ENCODE measurements at regions not wholly inside any gene's neighbourhood (a gene's known extent, or its start where the extent isn't known, plus 50 kb on each side); places are given as distances from the start of the nearest gene placed in this dataset.
A peak's percentile ranks its signal among the peaks of the same experiment; 100 is the strongest.

GRCh38 chr13:78393286-78394142 is 209.8 kb downstream of the POU4F1 start:
- H3K36me3 ChIP-seq (ENCODE audit: insufficient read depth, low read length), result no peaks in the 10 kb centered on the region
- no peak for DNase-seq (ENCODE audit: low read depth, low spot score)
- H3K27ac ChIP-seq, result no peak overlapping the region
- no peaks in the 10 kb centered on the region for H3K9me3 ChIP-seq (ENCODE audit: low read depth, low read length)
- TF ChIP-seq FOXP2 (optimal IDR thresholded peaks at IDR 0.05; ENCODE audit: control extremely low read depth, extremely low read length, insufficient read depth) (no peak), POLR2AphosphoS5 (IDR thresholded peaks at IDR 0.05; ENCODE audit: borderline replicate concordance, low read depth, low read length) (no peak), EZH2 (IDR thresholded peaks at IDR 0.05) (no peak)
- no peak overlapping the region for H3K4me3 ChIP-seq
- no peak overlapping the region for H3K9ac ChIP-seq (ENCODE audit: insufficient read length)

GRCh38 chr13:78383899-78384298 is 219.5 kb downstream of the POU4F1 start:
- Histone ChIP-seq H3K9ac (ENCODE audit: insufficient read length) (no peak overlapping the region), H3K4me3 (peak overlapping the region; percentile 74), H3K9me3 (ENCODE audit: low read depth, low read length) (no peaks in the 10 kb centered on the region), H3K27ac (peak overlapping the region; percentile 93), H3K36me3 (ENCODE audit: insufficient read depth, low read length) (no peaks in the 10 kb centered on the region)
- TF ChIP-seq FOXP2 (optimal IDR thresholded peaks at IDR 0.05; ENCODE audit: control extremely low read depth, extremely low read length, insufficient read depth), result no peak
- no peak for TF ChIP-seq POLR2AphosphoS5 (IDR thresholded peaks at IDR 0.05; ENCODE audit: borderline replicate concordance, low read depth, low read length)
- TF ChIP-seq EZH2 (IDR thresholded peaks at IDR 0.05), result no peak
- no peak for DNase-seq (ENCODE audit: low read depth, low spot score)

- TF ChIP-seq FOXP2 (optimal IDR thresholded peaks at IDR 0.05; ENCODE audit: control extremely low read depth, extremely low read length, insufficient read depth), result peak; percentile 95
- TF ChIP-seq EZH2 (IDR thresholded peaks at IDR 0.05), result no peak
- peak; percentile 61; the same call in 1 of the 2 replicates for TF ChIP-seq POLR2AphosphoS5 (IDR thresholded peaks at IDR 0.05; ENCODE audit: borderline replicate concordance, low read depth, low read length)
- peak; percentile 87 for DNase-seq (ENCODE audit: low read depth, low spot score)
- Histone ChIP-seq H3K27ac (peak overlapping the region; percentile 93), H3K36me3 (ENCODE audit: insufficient read depth, low read length) (no peaks in the 10 kb centered on the region), H3K9ac (ENCODE audit: insufficient read length) (no peak overlapping the region), H3K4me3 (peak overlapping the region; percentile 74), H3K9me3 (ENCODE audit: low read depth, low read length) (no peaks in the 10 kb centered on the region)
Measured at GRCh38 chr13:78383071-78383484, 220.3 kb downstream of the POU4F1 start.

- no peak overlapping the region for H3K9ac ChIP-seq (ENCODE audit: insufficient read length)
- no peak for DNase-seq (ENCODE audit: low read depth, low spot score)
- peak overlapping the region; percentile 93 for H3K27ac ChIP-seq
- TF ChIP-seq EZH2 (IDR thresholded peaks at IDR 0.05) (no peak), POLR2AphosphoS5 (IDR thresholded peaks at IDR 0.05; ENCODE audit: borderline replicate concordance, low read depth, low read length) (no peak), FOXP2 (optimal IDR thresholded peaks at IDR 0.05; ENCODE audit: control extremely low read depth, extremely low read length, insufficient read depth) (no peak)
- no peaks in the 10 kb centered on the region for H3K9me3 ChIP-seq (ENCODE audit: low read depth, low read length)
- H3K36me3 ChIP-seq (ENCODE audit: insufficient read depth, low read length), result no peaks in the 10 kb centered on the region
- H3K4me3 ChIP-seq, result peak overlapping the region; percentile 74
Measured at GRCh38 chr13:78382491-78382890, 220.9 kb downstream of the POU4F1 start.

- Histone ChIP-seq H3K9ac (ENCODE audit: insufficient read length) (no peak overlapping the region), H3K36me3 (ENCODE audit: insufficient read depth, low read length) (no peaks in the 10 kb centered on the region), H3K9me3 (ENCODE audit: low read depth, low read length) (no peaks in the 10 kb centered on the region), H3K27ac (no peak overlapping the region), H3K4me3 (no peak overlapping the region)
- no peak for TF ChIP-seq EZH2 (IDR thresholded peaks at IDR 0.05)
- no peak for TF ChIP-seq FOXP2 (optimal IDR thresholded peaks at IDR 0.05; ENCODE audit: control extremely low read depth, extremely low read length, insufficient read depth)
- TF ChIP-seq POLR2AphosphoS5 (IDR thresholded peaks at IDR 0.05; ENCODE audit: borderline replicate concordance, low read depth, low read length), result no peak
- DNase-seq (ENCODE audit: low read depth, low spot score), result no peak
Measured at GRCh38 chr13:78376822-78377221, 226.5 kb downstream of the POU4F1 start.

- H3K27ac ChIP-seq, result no peak overlapping the region
- no peak overlapping the region for H3K9ac ChIP-seq (ENCODE audit: insufficient read length)
- H3K4me3 ChIP-seq, result no peak overlapping the region
- DNase-seq (ENCODE audit: low read depth, low spot score), result no peak
- TF ChIP-seq FOXP2 (optimal IDR thresholded peaks at IDR 0.05; ENCODE audit: control extremely low read depth, extremely low read length, insufficient read depth), result peak; percentile 70
- TF ChIP-seq POLR2AphosphoS5 (IDR thresholded peaks at IDR 0.05; ENCODE audit: borderline replicate concordance, low read depth, low read length), result no peak
- no peaks in the 10 kb centered on the region for H3K9me3 ChIP-seq (ENCODE audit: low read depth, low read length)
- no peaks in the 10 kb centered on the region for H3K36me3 ChIP-seq (ENCODE audit: insufficient read depth, low read length)
Measured at GRCh38 chr13:78376033-78376432, 227.3 kb downstream of the POU4F1 start.

GRCh38 chr13:78372581-78372980 is 230.8 kb downstream of the POU4F1 start:
- DNase-seq (ENCODE audit: low read depth, low spot score), result peak; percentile 35
- Histone ChIP-seq H3K9ac (ENCODE audit: insufficient read length) (no peak overlapping the region), H3K27ac (no peak overlapping the region), H3K4me3 (no peak overlapping the region), H3K36me3 (ENCODE audit: insufficient read depth, low read length) (no peaks in the 10 kb centered on the region), H3K9me3 (ENCODE audit: low read depth, low read length) (no peaks in the 10 kb centered on the region)
- TF ChIP-seq FOXP2 (optimal IDR thresholded peaks at IDR 0.05; ENCODE audit: control extremely low read depth, extremely low read length, insufficient read depth) (no peak), EZH2 (IDR thresholded peaks at IDR 0.05) (no peak), POLR2AphosphoS5 (IDR thresholded peaks at IDR 0.05; ENCODE audit: borderline replicate concordance, low read depth, low read length) (no peak)

- DNase-seq (ENCODE audit: low read depth, low spot score), result no peak
- TF ChIP-seq POLR2AphosphoS5 (IDR thresholded peaks at IDR 0.05; ENCODE audit: borderline replicate concordance, low read depth, low read length), result no peak
- Histone ChIP-seq H3K9me3 (ENCODE audit: low read depth, low read length) (no peaks in the 10 kb centered on the region), H3K36me3 (ENCODE audit: insufficient read depth, low read length) (no peaks in the 10 kb centered on the region), H3K9ac (ENCODE audit: insufficient read length) (no peak overlapping the region), H3K27ac (no peak overlapping the region), H3K4me3 (no peak overlapping the region)
Measured at GRCh38 chr13:78370231-78370630, 233.1 kb downstream of the POU4F1 start.
